GM23338 (cell line): ENCODE measurements at regions not wholly inside any gene's neighbourhood (a gene's known extent, or its start where the extent isn't known, plus 50 kb on each side); places are given as distances from the start of the nearest gene placed in this dataset.

Experiments used
- ATAC-seq: fragments of 200-7000 bp; cut with Tn5 transposase; 3 replicates; pipeline ENCODE4 v1.9.1; 2020
- DNase-seq: peaks from one replicate; pipeline ENCODE4 v3.0.0-alpha.2; 2015; ENCODE audit warnings: low spot score
- H2AFZ ChIP-seq: fragments of 200-600 bp; sonication (generic); 2 replicates; pipeline ENCODE4 v1.8.0; 2016; ENCODE audit warnings: antibody characterized with exemption, mild to moderate bottlenecking, moderate library complexity
- H3F3A ChIP-seq: fragments of 200-600 bp; sonication (generic); replicated peaks from 2 replicates; pipeline ENCODE4 v1.8.0; 2017; ENCODE audit warnings: antibody characterized with exemption, mixed run types, low read depth
- H3K27ac ChIP-seq: fragments of 200-600 bp; sonication (generic); 2 replicates; pipeline ENCODE4 v1.6.1; 2016; ENCODE audit warnings: low read depth
- H3K27me3 ChIP-seq: fragments of 200-600 bp; sonication (generic); 2 replicates; pipeline ENCODE4 v1.8.0; 2016; ENCODE audit warnings: mild to moderate bottlenecking, mixed run types, moderate library complexity; ENCODE audit not compliant: insufficient read depth
- H3K36me3 ChIP-seq: fragments of 200-600 bp; sonication (generic); 2 replicates; pipeline ENCODE4 v1.8.0; 2016; ENCODE audit warnings: mild to moderate bottlenecking; ENCODE audit not compliant: insufficient read depth
- H3K4me1 ChIP-seq: fragments of 200-600 bp; sonication (generic); 2 replicates; pipeline ENCODE4 v1.8.0; 2016; ENCODE audit warnings: mild to moderate bottlenecking, moderate library complexity; ENCODE audit not compliant: insufficient read depth
- H3K4me2 ChIP-seq: fragments of 200-600 bp; sonication (generic); 2 replicates; pipeline ENCODE4 v1.7.1; 2017; ENCODE audit warnings: mixed run types
- H3K4me3 ChIP-seq: fragments of 200-600 bp; sonication (generic); 2 replicates; pipeline ENCODE4 v1.6.1; 2016; ENCODE audit warnings: mixed run types
- H3K79me2 ChIP-seq: fragments of 200-600 bp; sonication (generic); replicated peaks from 2 replicates; pipeline ENCODE4 v1.8.0; 2017; ENCODE audit warnings: mild to moderate bottlenecking; ENCODE audit not compliant: insufficient read depth
- H3K9me2 ChIP-seq: fragments of 200-600 bp; sonication (generic); 2 replicates; pipeline ENCODE4 v1.8.0; 2017; ENCODE audit not compliant: insufficient read depth
- H4K20me1 ChIP-seq: fragments of 200-600 bp; sonication (generic); replicated peaks from 2 replicates; pipeline ENCODE4 v1.8.0; 2017; ENCODE audit warnings: mild to moderate bottlenecking; ENCODE audit not compliant: insufficient read depth
- H3K27ac Mint-ChIP-seq: 2 replicates; pipeline ENCODE4 v1.8.0; 2020; ENCODE audit warnings: inconsistent platforms, mild to moderate bottlenecking, moderate library complexity, mixed read lengths
- H3K27me3 Mint-ChIP-seq: 3 replicates; pipeline ENCODE4 v1.8.0; 2022; ENCODE audit warnings: low read depth, mild to moderate bottlenecking, moderate library complexity, mixed read lengths, inconsistent platforms; ENCODE audit not compliant: insufficient read depth, poor library complexity
- H3K36me3 Mint-ChIP-seq: 3 replicates; pipeline ENCODE4 v1.8.0; 2021; ENCODE audit warnings: low read depth, mild to moderate bottlenecking, inconsistent platforms, moderate library complexity, mixed read lengths
- H3K4me1 Mint-ChIP-seq: 3 replicates; pipeline ENCODE4 v1.8.0; 2020; ENCODE audit warnings: mild to moderate bottlenecking, inconsistent platforms, mixed read lengths
- H3K4me3 Mint-ChIP-seq: 3 replicates; pipeline ENCODE4 v1.8.0; 2021; ENCODE audit warnings: moderate library complexity, mild to moderate bottlenecking, inconsistent platforms, mixed read lengths
- H3K9me3 Mint-ChIP-seq: 3 replicates; pipeline ENCODE4 v1.8.0; 2020; ENCODE audit warnings: moderate library complexity, mild to moderate bottlenecking, inconsistent platforms, mixed read lengths
- CREB1 ChIP-seq: fragments of 250-450 bp; sonication (Bioruptor Pico); IDR thresholded peaks from 2 replicates; pipeline ENCODE4 v1.5.0; 2020; ENCODE audit warnings: low read depth, mild to moderate bottlenecking, moderate library complexity
- EZH2 ChIP-seq: fragments of 200-600 bp; sonication (generic); IDR thresholded peaks from one replicate; pipeline ENCODE4 v1.8.0; 2017; ENCODE audit warnings: antibody characterized with exemption, mild to moderate bottlenecking, low read depth; ENCODE audit not compliant: unreplicated experiment
- EZH2phosphoT487 ChIP-seq: fragments of 200-600 bp; sonication (generic); IDR thresholded peaks from one replicate; pipeline ENCODE4 v1.8.1; 2018; ENCODE audit warnings: antibody characterized with exemption; ENCODE audit not compliant: unreplicated experiment
- JUNB ChIP-seq: IDR thresholded peaks from one replicate; pipeline ENCODE4 v1.6.1; 2016; ENCODE audit warnings: antibody characterized with exemption; ENCODE audit not compliant: unreplicated experiment
- NANOG ChIP-seq: IDR thresholded peaks from 2 replicates; pipeline ENCODE4 v1.6.1; 2016; ENCODE audit warnings: antibody characterized with exemption, borderline replicate concordance
- POLR2AphosphoS5 ChIP-seq: IDR thresholded peaks from 2 replicates; pipeline ENCODE4 v1.6.1; 2016; ENCODE audit warnings: antibody characterized with exemption, low read depth
- STAT1 ChIP-seq: IDR thresholded peaks from one replicate; pipeline ENCODE4 v1.6.1; 2016; ENCODE audit warnings: antibody characterized with exemption; ENCODE audit not compliant: unreplicated experiment
- ZNF331 ChIP-seq: fragments of 250-450 bp; sonication (Bioruptor Pico); IDR thresholded peaks from 2 replicates; pipeline ENCODE4 v1.5.0; 2020; ENCODE audit warnings: low read depth, mild to moderate bottlenecking, moderate library complexity
- ZNF462 ChIP-seq: fragments of 250-450 bp; sonication (Bioruptor Pico); IDR thresholded peaks from 2 replicates; pipeline ENCODE4 v1.5.0; 2020; ENCODE audit warnings: mild to moderate bottlenecking, moderate library complexity
- TF ChIP-seq, protein P1 (sequence below): IDR thresholded peaks from 2 replicates; pipeline ENCODE4 v1.6.1; 2016; ENCODE audit warnings: antibody characterized with exemption
- TF ChIP-seq, protein P2 (sequence below), 2 experiments: fragments of 200-600 bp in 1 of 2; sonication (generic) in 1 of 2; conservative IDR thresholded peaks; 2 replicates each; pipeline versions ENCODE4 v1.5.1 to v1.6.1; 2016 to 2017; ENCODE audit warnings: antibody characterized with exemption in 2 of 2, low read depth in 2 of 2, mild to moderate bottlenecking in 2 of 2, moderate library complexity in 1 of 2

- TF ChIP-seq EZH2 (no peak), NANOG (no peak), CREB1 (CRISPR knock-in tag) (no peak), JUNB (no peak), STAT1 (no peak)
- TF ChIP-seq, protein P1, sequence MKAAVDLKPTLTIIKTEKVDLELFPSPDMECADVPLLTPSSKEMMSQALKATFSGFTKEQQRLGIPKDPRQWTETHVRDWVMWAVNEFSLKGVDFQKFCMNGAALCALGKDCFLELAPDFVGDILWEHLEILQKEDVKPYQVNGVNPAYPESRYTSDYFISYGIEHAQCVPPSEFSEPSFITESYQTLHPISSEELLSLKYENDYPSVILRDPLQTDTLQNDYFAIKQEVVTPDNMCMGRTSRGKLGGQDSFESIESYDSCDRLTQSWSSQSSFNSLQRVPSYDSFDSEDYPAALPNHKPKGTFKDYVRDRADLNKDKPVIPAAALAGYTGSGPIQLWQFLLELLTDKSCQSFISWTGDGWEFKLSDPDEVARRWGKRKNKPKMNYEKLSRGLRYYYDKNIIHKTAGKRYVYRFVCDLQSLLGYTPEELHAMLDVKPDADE, result no peak
These were observed 502.8 kb upstream of the LRRTM4 start (continued) for GRCh38 chr2:78024996-78025395.

DNA sequence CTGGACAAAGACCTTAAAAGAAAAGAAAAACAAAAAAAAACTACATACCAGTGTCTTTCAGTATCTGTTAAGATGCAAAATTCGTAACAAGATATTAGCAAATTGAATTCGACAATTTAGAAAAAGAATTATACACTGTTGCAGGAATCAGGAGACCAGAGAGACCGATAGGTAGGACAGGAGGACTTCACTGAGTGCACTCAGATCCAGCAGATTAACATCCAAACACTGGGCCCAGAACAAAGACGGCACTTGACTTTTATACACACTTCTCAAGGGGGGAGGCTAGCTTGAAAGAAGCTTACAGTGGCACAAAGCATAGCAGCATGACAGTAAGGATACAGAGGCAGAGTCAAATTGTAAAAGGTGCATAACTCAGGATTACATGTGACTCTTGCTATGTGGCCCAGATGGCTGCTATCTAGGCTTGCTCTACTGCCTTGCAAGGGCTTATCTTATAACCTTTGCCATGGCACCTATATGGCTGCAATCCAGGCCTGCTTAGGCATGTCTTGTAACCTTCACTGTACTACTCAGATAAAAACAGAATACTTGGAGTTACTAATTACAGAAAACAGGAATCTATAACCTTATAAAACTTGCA, 507.3 kb upstream of the LRRTM4 start:
- DNase-seq (peak; percentile 21), ATAC-seq (no peak)
- Histone ChIP-seq H3K4me2 (no peak overlapping the region), H3K79me2 (no peaks in the 10 kb centered on the region), H3K4me1 (no peaks in the 10 kb centered on the region), H2AFZ (no peak overlapping the region), H3K27ac (no peak overlapping the region), H3K4me3 (no peak overlapping the region), H3K27me3 (no peaks in the 10 kb centered on the region), H4K20me1 (no peaks in the 10 kb centered on the region), H3F3A (no peaks in the 10 kb centered on the region), H3K36me3 (peaks cover 29% of the 10 kb centered on the region; the same call in 1 of the 2 replicates), H3K9me2 (no peaks in the 10 kb centered on the region)
- Mint-ChIP-seq H3K27me3 (no peaks in the 10 kb centered on the region), H3K36me3 (peaks cover 60% of the 10 kb centered on the region), H3K9me3 (peaks cover 68% of the 10 kb centered on the region), H3K27ac (no peak overlapping the region), H3K4me3 (no peak overlapping the region), H3K4me1 (peaks cover 2% of the 10 kb centered on the region; the same call in 2 of the 3 replicates)
- no peak for TF ChIP-seq ZNF331
- no peak for TF ChIP-seq EZH2
- TF ChIP-seq, protein P1, result no peak
- no peak for TF ChIP-seq EZH2phosphoT487
- TF ChIP-seq, protein P2, sequence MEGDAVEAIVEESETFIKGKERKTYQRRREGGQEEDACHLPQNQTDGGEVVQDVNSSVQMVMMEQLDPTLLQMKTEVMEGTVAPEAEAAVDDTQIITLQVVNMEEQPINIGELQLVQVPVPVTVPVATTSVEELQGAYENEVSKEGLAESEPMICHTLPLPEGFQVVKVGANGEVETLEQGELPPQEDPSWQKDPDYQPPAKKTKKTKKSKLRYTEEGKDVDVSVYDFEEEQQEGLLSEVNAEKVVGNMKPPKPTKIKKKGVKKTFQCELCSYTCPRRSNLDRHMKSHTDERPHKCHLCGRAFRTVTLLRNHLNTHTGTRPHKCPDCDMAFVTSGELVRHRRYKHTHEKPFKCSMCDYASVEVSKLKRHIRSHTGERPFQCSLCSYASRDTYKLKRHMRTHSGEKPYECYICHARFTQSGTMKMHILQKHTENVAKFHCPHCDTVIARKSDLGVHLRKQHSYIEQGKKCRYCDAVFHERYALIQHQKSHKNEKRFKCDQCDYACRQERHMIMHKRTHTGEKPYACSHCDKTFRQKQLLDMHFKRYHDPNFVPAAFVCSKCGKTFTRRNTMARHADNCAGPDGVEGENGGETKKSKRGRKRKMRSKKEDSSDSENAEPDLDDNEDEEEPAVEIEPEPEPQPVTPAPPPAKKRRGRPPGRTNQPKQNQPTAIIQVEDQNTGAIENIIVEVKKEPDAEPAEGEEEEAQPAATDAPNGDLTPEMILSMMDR (conservative IDR thresholded peaks at IDR 0.05; ENCODE audit: low read depth in 2 of 2), result no peak
- TF ChIP-seq NANOG, result no peak
- no peak for TF ChIP-seq JUNB
- TF ChIP-seq POLR2AphosphoS5, result no peak
- no peak for TF ChIP-seq ZNF462 (CRISPR knock-in tag)
- TF ChIP-seq STAT1, result no peak
